Peyer's patch (tissue), 4 donors: ENCODE measurements at regions not wholly inside any gene's neighbourhood (a gene's known extent, or its start where the extent isn't known, plus 50 kb on each side); places are given as distances from the start of the nearest gene placed in this dataset.

Source experiments
- POLR2A ChIP-seq, 2 donors: fragments of 450-650 bp; IDR thresholded peaks; one replicate each; pipeline ENCODE4 v1.5.1; 2017; ENCODE audit warnings: antibody characterized with exemption in 2 of 2, mild to moderate bottlenecking in 2 of 2, moderate library complexity in 2 of 2
- TF ChIP-seq, protein P1 (sequence below), 6 experiments: fragments of 450-650 bp in 4 of 6; fragments of 200-600 bp in 2 of 6; sonication (generic) in 1 of 6; IDR thresholded peaks; one replicate each; pipeline ENCODE4 v1.5.1; 2017 to 2019; ENCODE audit warnings: antibody characterized with exemption in 6 of 6, mild to moderate bottlenecking in 3 of 6, moderate library complexity in 1 of 6

DNA sequence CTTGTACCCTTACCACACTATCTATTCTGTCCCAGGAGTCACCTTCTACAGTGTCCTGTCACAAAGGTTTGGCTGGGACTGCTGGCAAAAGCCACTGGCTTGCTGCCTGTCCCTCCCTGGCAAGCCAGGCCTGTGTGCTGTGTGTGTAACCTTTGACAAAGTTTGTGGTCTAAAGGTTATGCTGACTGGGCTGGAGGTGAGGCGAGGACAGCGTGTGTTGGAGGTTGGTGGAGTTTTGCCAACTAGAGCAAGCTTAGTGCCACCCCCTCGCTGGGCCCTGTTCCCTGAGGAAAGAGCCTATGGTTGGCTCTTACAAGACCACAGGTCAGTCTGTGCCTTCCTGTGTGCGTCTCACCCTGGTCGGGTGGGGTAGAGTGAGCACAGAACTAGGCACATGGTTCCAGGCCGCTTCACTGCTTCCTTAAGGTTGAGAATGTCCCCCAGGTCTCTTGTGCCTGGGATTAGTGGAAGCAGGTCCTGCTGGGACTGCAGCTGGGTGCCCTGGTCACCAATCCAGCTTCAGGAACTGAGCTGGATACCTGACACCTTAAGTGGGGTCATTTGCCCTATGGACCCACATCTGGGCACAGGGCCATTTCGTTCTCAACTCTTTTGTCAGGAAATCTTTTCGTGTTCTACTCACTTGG lies 152.2 kb downstream of the GADD45G start:
- TF ChIP-seq, protein P1, sequence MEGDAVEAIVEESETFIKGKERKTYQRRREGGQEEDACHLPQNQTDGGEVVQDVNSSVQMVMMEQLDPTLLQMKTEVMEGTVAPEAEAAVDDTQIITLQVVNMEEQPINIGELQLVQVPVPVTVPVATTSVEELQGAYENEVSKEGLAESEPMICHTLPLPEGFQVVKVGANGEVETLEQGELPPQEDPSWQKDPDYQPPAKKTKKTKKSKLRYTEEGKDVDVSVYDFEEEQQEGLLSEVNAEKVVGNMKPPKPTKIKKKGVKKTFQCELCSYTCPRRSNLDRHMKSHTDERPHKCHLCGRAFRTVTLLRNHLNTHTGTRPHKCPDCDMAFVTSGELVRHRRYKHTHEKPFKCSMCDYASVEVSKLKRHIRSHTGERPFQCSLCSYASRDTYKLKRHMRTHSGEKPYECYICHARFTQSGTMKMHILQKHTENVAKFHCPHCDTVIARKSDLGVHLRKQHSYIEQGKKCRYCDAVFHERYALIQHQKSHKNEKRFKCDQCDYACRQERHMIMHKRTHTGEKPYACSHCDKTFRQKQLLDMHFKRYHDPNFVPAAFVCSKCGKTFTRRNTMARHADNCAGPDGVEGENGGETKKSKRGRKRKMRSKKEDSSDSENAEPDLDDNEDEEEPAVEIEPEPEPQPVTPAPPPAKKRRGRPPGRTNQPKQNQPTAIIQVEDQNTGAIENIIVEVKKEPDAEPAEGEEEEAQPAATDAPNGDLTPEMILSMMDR (IDR thresholded peaks at IDR 0.05), result no peak
- TF ChIP-seq POLR2A (IDR thresholded peaks at IDR 0.05), result no peak
